Progenitor cell of endocrine pancreas (in vitro differentiated cells): ENCODE measurements at regions not wholly inside any gene's neighbourhood (a gene's known extent, or its start where the extent isn't known, plus 50 kb on each side); places are given as distances from the start of the nearest gene placed in this dataset.

Source experiments
- DNase-seq: peaks from one replicate; pipeline ENCODE4 v3.0.0; 2021; ENCODE audit warnings: low spot score; ENCODE audit not compliant: unreplicated experiment
- H3K27ac Mint-ChIP-seq: 2 replicates; pipeline ENCODE4 v1.8.0; 2021; ENCODE audit warnings: mild to moderate bottlenecking, moderate library complexity, mixed read lengths
- H3K27me3 Mint-ChIP-seq: 2 replicates; pipeline ENCODE4 v1.8.0; 2021; ENCODE audit warnings: mixed read lengths
- H3K36me3 Mint-ChIP-seq: 2 replicates; pipeline ENCODE4 v1.8.0; 2022; ENCODE audit warnings: mixed read lengths; ENCODE audit not compliant: insufficient read depth
- H3K4me1 Mint-ChIP-seq: 2 replicates; pipeline ENCODE4 v1.8.0; 2021; ENCODE audit warnings: low read depth, mixed read lengths
- H3K4me3 Mint-ChIP-seq: 2 replicates; pipeline ENCODE4 v1.8.0; 2021; ENCODE audit warnings: low read depth, mild to moderate bottlenecking, moderate library complexity, mixed read lengths
- H3K9me3 Mint-ChIP-seq: 2 replicates; pipeline ENCODE4 v1.8.0; 2021; ENCODE audit warnings: low read depth, mixed read lengths
- CTCF ChIP-seq: fragments of 200-600 bp; sonication (generic); IDR thresholded peaks from one replicate; pipeline ENCODE4 v1.5.0; 2021; ENCODE audit warnings: antibody characterized with exemption, mild to moderate bottlenecking; ENCODE audit not compliant: unreplicated experiment

GRCh38 chr4:55241461-55241860, 104.6 kb upstream of the SRD5A3 start:
- no peak overlapping the region for H3K27ac Mint-ChIP-seq
- DNase-seq: no peak
- no peak for TF ChIP-seq CTCF
- no peaks in the 10 kb centered on the region for H3K27me3 Mint-ChIP-seq
- H3K9me3 Mint-ChIP-seq: peaks cover 15% of the 10 kb centered on the region
- no peaks in the 10 kb centered on the region for H3K4me1 Mint-ChIP-seq
- H3K36me3 Mint-ChIP-seq: no peaks in the 10 kb centered on the region
- H3K4me3 Mint-ChIP-seq: no peak overlapping the region

GRCh38 chr4:55242506-55242905, 103.5 kb upstream of the SRD5A3 start:
- H3K9me3 Mint-ChIP-seq: peaks cover 11% of the 10 kb centered on the region
- H3K4me1 Mint-ChIP-seq: no peaks in the 10 kb centered on the region
- no peaks in the 10 kb centered on the region for H3K36me3 Mint-ChIP-seq
- no peaks in the 10 kb centered on the region for H3K27me3 Mint-ChIP-seq
- no peak for DNase-seq
- no peak overlapping the region for H3K4me3 Mint-ChIP-seq
- no peak for TF ChIP-seq CTCF
- H3K27ac Mint-ChIP-seq: no peak overlapping the region

GRCh38 chr4:55247521-55247920, 98.5 kb upstream of the SRD5A3 start:
- TF ChIP-seq CTCF: no peak
- H3K4me1 Mint-ChIP-seq: peaks cover 2% of the 10 kb centered on the region
- H3K36me3 Mint-ChIP-seq: no peaks in the 10 kb centered on the region
- no peak overlapping the region for H3K27ac Mint-ChIP-seq
- no peak overlapping the region for H3K4me3 Mint-ChIP-seq
- H3K9me3 Mint-ChIP-seq: no peaks in the 10 kb centered on the region
- DNase-seq: no peak
- no peaks in the 10 kb centered on the region for H3K27me3 Mint-ChIP-seq

- Mint-ChIP-seq H3K4me1 (peaks cover 2% of the 10 kb centered on the region), H3K27me3 (no peaks in the 10 kb centered on the region), H3K4me3 (no peak overlapping the region), H3K27ac (no peak overlapping the region), H3K9me3 (no peaks in the 10 kb centered on the region), H3K36me3 (no peaks in the 10 kb centered on the region)
- no peak for TF ChIP-seq CTCF
- no peak for DNase-seq
Measured at GRCh38 chr4:55248756-55249155, 97.3 kb upstream of the SRD5A3 start.

DNA sequence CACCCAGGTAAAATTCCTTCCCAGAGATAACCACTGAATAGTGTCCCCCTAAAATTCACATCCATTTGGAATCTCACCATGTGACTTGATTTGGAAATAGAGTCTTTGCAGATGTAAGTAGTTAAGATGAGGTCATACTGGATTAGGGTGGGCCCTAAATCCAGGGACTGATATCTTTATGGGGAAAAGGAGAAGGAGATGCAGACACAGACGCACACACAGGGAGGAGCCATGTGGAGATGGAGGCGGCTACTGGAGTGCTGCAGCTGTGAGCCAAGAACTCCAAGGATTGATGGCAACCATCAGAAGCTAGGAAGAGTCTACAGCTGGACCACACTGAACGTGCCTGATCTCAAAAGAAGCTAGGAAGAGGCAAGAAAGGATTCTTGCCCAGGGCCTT, 96.6 kb upstream of the SRD5A3 start:
- Mint-ChIP-seq H3K4me1 (peaks cover 2% of the 10 kb centered on the region), H3K36me3 (no peaks in the 10 kb centered on the region), H3K4me3 (no peak overlapping the region), H3K27me3 (no peaks in the 10 kb centered on the region), H3K27ac (no peak overlapping the region), H3K9me3 (no peaks in the 10 kb centered on the region)
- no peak for DNase-seq
- TF ChIP-seq CTCF: no peak
